ENCODE measurements at regions not wholly inside any gene's neighbourhood (a gene's known extent, or its start where the extent isn't known, plus 50 kb on each side); places are given as distances from the start of the nearest gene placed in this dataset.

DNA sequence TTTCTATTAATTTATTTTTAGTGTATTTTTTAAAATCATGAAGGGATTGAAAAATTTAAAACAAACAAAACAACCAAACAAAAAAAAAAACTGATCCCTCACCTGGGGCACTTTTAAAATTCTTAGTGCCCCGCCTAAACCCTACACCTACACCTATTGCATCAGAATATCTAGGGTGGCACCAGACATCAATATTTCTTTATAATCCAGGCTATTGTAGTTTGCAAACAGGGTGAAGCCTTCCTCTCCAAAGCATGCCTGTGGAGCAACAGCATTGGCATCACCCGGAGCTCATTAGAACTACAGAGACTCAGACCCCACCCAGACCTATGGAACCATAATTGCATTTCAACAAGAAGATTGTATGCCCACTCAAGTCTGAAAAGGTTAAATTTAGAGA, 54.9 kb upstream of the ACP3 start:
- no peak for DNase-seq (ENCODE audit: extremely low read depth in 1 of 11, low read depth in 9 of 11, low spot score in 4 of 11)

DNA sequence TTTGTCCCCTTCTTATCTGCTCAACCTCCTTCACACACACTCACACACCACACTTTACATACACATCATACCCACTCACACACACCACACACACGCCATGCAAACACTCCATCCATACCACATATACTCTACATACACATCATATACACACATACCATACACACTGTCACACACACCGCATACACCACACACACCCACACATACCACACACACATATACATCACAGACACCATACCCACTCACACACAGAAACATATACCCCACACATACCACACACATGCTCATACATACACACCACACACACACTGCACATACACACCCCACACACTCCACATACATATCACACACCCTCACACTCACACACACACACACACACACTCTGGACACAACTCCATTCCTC, 54.3 kb upstream of the ACP3 start:
- no peak for DNase-seq (ENCODE audit: extremely low read depth in 1 of 11, low read depth in 9 of 11, low spot score in 4 of 11)

DNA sequence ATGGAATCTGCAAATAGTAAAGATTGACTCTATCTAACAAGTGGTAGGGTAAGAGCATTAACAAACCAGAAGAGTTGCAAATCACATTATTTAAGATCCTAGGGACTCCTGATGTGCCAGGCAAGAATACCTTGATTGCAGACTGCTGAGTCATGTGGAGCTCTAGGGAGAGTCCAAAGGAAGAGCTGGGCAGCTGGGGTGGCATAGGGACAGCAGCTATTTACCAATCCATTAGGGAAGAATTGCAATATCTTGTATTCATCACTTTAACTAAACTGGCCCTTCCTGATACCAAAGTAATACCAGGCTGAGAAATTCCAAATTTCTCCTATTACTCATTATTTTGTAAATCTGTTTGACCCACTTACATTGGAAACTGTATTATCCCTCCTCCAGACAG, 52.2 kb upstream of the ACP3 start:
- DNase-seq (ENCODE audit: extremely low read depth in 1 of 11, low read depth in 9 of 11, low spot score in 4 of 11): no peak

GRCh38 chr3:132265488-132265887, 51.7 kb upstream of the ACP3 start:
- DNase-seq (ENCODE audit: extremely low read depth in 1 of 11, low read depth in 9 of 11, low spot score in 4 of 11): no peak

DNA sequence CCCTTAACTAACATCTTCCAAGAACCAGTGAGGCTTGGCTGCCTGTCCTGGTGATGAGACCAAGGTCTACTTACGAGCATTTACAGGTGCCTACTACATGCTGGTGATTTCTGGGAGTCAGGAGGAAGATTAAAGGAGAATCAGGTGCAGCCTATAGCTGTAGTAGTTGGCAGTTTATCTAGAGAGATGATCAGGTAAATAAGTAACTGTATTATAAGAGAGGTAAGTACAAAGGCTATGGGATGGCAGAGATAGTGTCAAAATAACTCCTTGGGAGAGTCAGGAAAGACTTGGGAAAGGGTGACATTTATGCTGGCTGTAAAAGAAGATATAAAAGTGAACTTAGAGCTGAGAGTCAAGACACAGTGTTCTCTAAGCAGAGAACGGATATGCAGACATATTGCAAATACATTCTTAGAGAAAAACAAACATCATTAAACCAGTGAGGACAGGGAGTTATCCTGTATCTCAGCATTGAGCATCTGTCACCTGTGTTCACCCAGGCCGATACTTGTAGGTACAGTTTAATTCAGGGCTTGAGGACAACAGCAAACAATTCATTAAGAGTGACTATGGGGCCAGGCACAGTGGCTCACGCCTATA, 49.7 kb upstream of the ACP3 start:
- no peak for DNase-seq (ENCODE audit: extremely low read depth in 1 of 11, low read depth in 9 of 11, low spot score in 4 of 11)
